K562 (cell line): ENCODE measurements at regions not wholly inside any gene's neighbourhood (a gene's known extent, or its start where the extent isn't known, plus 50 kb on each side); places are given as distances from the start of the nearest gene placed in this dataset.

Source experiments
- ATAC-seq: fragments of 200-7000 bp; cut with Tn5 transposase; 3 replicates; pipeline ENCODE4 v1.9.1; 2020; ENCODE audit warnings: moderate library complexity
- BruUV-seq: library from RNA; stranded (reverse); fragments of 400-500 nt; replicated peaks from 2 replicates; lab custom pipeline; 2021; lab: Mats Ljungman, UMichigan
- CTCF ChIA-PET: fragments of 300-600 bp; formaldehyde crosslinking; extraction: SDS; loops from one replicate; lab custom pipeline; 2021; ENCODE audit warnings: low intra/inter-chr PET ratio; lab: Yijun Ruan, JAX
- POLR2A ChIA-PET: fragments of 300-600, 350-650 bp; sonication (Branson Sonifier 250); formaldehyde crosslinking; extraction: SDS; loops from one replicate; lab custom pipeline; 2021; ENCODE audit warnings: antibody characterized with exemption, inconsistent platforms; lab: Yijun Ruan, JAX
- DNase-seq, 4 experiments: peaks; one replicate each; pipeline versions ENCODE4 v3.0.0 to v3.0.0-alpha.2; 2011 to 2018; ENCODE audit warnings: low spot score in 3 of 4, mixed read lengths in 3 of 4; ENCODE audit errors: extremely low read depth in 1 of 4
- FAIRE-seq: peaks from 2 replicates; lab custom pipeline; 2011; peaks lifted over from hg19 to GRCh38; lab: Jason Lieb, UNC
- H2AFZ ChIP-seq: 2 replicates; pipeline ENCODE4 v1.6.0; 2011; ENCODE audit warnings: low read depth, low read length, control low read depth, inconsistent platforms
- H3K27ac ChIP-seq: fragments of 200-600 bp; 3 replicates; pipeline ENCODE4 v1.8.0; 2011; ENCODE audit warnings: low read depth, mild to moderate bottlenecking, control low read depth, inconsistent platforms, low read length, moderate library complexity, mixed read lengths; ENCODE audit errors: extremely low read depth
- H3K27me3 ChIP-seq, 2 experiments: fragments of 300-600 bp in 1 of 2; 2 replicates in 1 of 2; 3 replicates in 1 of 2; pipeline versions ENCODE4 v1.6.0 to v1.8.0; 2011; ENCODE audit warnings: inconsistent platforms in 2 of 2, low read length in 2 of 2, mild to moderate bottlenecking in 1 of 2, mixed read lengths in 1 of 2, moderate library complexity in 1 of 2; ENCODE audit not compliant: control insufficient read depth in 2 of 2, insufficient read depth in 2 of 2
- H3K36me3 ChIP-seq: fragments of 300-600 bp; 3 replicates; pipeline ENCODE4 v1.8.0; 2011; ENCODE audit warnings: mild to moderate bottlenecking, low read length, inconsistent platforms; ENCODE audit not compliant: control insufficient read depth, insufficient read depth
- H3K4me1 ChIP-seq, 2 experiments: fragments of 200-600 bp in 1 of 2; replicated peaks in 1 of 2; 2 replicates in 1 of 2; 3 replicates in 1 of 2; pipeline versions ENCODE4 v1.5.1 to v1.8.0; 2011; ENCODE audit warnings: inconsistent platforms in 2 of 2, low read length in 2 of 2, mild to moderate bottlenecking in 1 of 2, mixed read lengths in 1 of 2, moderate library complexity in 1 of 2; ENCODE audit not compliant: control insufficient read depth in 2 of 2, insufficient read depth in 2 of 2
- H3K4me2 ChIP-seq: 2 replicates; pipeline ENCODE4 v1.6.1; 2011; ENCODE audit warnings: low read length, control low read depth, inconsistent platforms, mixed read lengths; ENCODE audit not compliant: insufficient read depth
- H3K4me3 ChIP-seq: fragments of 200-600 bp; sonication (generic), shearing (Covaris generic); 2 replicates; pipeline ENCODE4 v1.5.1; 2016; ENCODE audit warnings: control low read depth, inconsistent platforms
- H3K79me2 ChIP-seq: fragments of 200-600 bp; 3 replicates; pipeline ENCODE4 v1.8.0; 2011; ENCODE audit warnings: low read length, inconsistent platforms; ENCODE audit not compliant: control insufficient read depth, insufficient read depth
- H3K9ac ChIP-seq, 2 experiments: 2 replicates each; pipeline versions ENCODE4 v1.6.0 to v1.6.1; 2011; ENCODE audit warnings: low read depth in 2 of 2, low read length in 2 of 2, control low read depth in 1 of 2, inconsistent platforms in 1 of 2, mild to moderate bottlenecking in 1 of 2, mixed read lengths in 1 of 2; ENCODE audit not compliant: insufficient read depth in 1 of 2
- H3K9me1 ChIP-seq: one replicate; pipeline ENCODE4 v1.6.0; 2011; ENCODE audit warnings: inconsistent platforms, mild to moderate bottlenecking, low read length, moderate library complexity; ENCODE audit not compliant: control insufficient read depth, insufficient read depth
- H3K9me3 ChIP-seq: replicated peaks from 2 replicates; pipeline ENCODE4 v1.5.1; 2011; ENCODE audit warnings: low read depth, low read length, inconsistent platforms; ENCODE audit not compliant: control insufficient read depth, insufficient read depth
- H4K20me1 ChIP-seq: replicated peaks from 2 replicates; pipeline ENCODE4 v1.6.1; 2011; ENCODE audit warnings: low read length, inconsistent platforms, mixed read lengths; ENCODE audit not compliant: control insufficient read depth, insufficient read depth
- ARID2 ChIP-seq: fragments of 450-650 bp; IDR thresholded peaks from 2 replicates; pipeline ENCODE4 v1.6.1; 2017; ENCODE audit warnings: antibody characterized with exemption, mild to moderate bottlenecking
- RUNX1 ChIP-seq: sonication (generic); IDR thresholded peaks from 2 replicates; pipeline ENCODE4 v1.6.1; 2016; ENCODE audit warnings: antibody characterized with exemption, low read depth
- SMARCA4 ChIP-seq: fragments of 450-650 bp; IDR thresholded peaks from 2 replicates; pipeline ENCODE4 v1.6.1; 2016
- SMARCA5 ChIP-seq: fragments of 450-650 bp; IDR thresholded peaks from 2 replicates; pipeline ENCODE4 v1.6.1; 2016
- WGBS: fragments of 100-300 bp; shearing (Covaris generic); methylation state at CpG from one replicate; pipeline ENCODE4 v1.1.6; 2016; ENCODE audit warnings: low coverage, mixed read lengths; ENCODE audit not compliant: insufficient coverage; ENCODE audit errors: missing lambda C conversion rate; 5-methylcytosine and 5-hydroxymethylcytosine counted together
- in situ Hi-C: fragments of 300-500 bp; cut with MboI; formaldehyde crosslinking; loops from 4 replicates; pipeline ENCODE4 v1.15.0; 2018; ENCODE audit warnings: inconsistent platforms, mixed read lengths
- intact Hi-C: fragments of 100-400 bp; cut with micrococcal nuclease; formaldehyde crosslinking; loops from 2 replicates; pipeline ENCODE4 v1.14.2; 2022
- TF ChIP-seq, protein P1 (sequence below): sonication (generic); formaldehyde crosslinking; IDR thresholded peaks from 2 replicates; pipeline ENCODE4 v1.8.1; 2022; ENCODE audit warnings: missing genetic modification reagents

DNA sequence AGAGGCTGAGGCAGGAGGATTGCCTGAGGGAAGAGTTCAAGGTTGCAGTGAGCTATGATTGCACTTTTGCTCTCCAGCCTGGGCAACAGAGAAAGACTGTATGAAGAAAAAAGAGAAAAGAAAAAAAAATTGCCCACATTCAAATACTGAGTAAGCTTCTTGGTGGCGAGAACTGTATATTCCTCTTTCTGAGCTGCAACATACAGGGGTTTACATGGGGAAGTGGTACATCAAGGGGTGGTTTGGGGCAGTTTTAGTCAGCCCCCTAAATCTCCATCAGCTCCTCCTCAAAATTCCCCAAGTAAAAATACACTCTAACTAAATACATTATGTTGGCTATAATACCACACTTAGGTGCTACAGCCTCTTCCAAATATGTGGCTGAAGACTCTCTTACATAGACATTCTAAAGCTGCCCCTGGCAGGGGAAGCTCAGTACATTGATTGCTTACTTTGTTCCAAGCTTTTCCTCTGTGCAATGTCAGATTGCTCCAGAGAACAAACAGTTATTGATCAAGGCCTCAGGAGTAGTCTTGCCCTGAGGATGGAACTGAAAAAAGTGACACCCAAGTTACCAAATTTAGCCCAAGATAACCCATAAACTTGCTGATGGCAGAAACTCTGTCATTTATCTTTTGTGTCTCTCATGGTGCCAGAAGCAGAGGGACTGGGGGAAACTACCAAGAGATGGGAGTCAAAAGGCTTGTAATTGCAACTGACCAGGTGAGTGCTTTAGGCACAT, 107.4 kb upstream of the RIPOR2 start:
- no peak overlapping the region for H3K27ac ChIP-seq
- H4K20me1 ChIP-seq, result no peaks in the 10 kb centered on the region
- intact Hi-C loops, result no loop called here
- no peaks in the 10 kb centered on the region for H3K79me2 ChIP-seq
- POLR2A ChIA-PET, result interaction anchor here (0.8 to 1.4 kb wide), 3 partner anchors 11 to 162 kb away, joined by 3 to 4 read pairs (median 3); no protein-coding TSS in a partner anchor
- no peaks in the 10 kb centered on the region for H3K27me3 ChIP-seq
- FAIRE-seq (no peak), ATAC-seq (no peak), DNase-seq (no peak)
- no peaks in the 10 kb centered on the region; a peak in 2 of 5 replicates for H3K4me1 ChIP-seq
- in situ Hi-C loops, result no loop called here
- no peak for TF ChIP-seq SMARCA4
- no peak for TF ChIP-seq ARID2
- WGBS, result 33% methylated on average over 1 of the region's 1 CpG
- H3K9ac ChIP-seq, result no peak overlapping the region
- CTCF ChIA-PET, result no interaction called here
- no peak overlapping the region for H2AFZ ChIP-seq
- H3K36me3 ChIP-seq, result no peaks in the 10 kb centered on the region
- no TSS peak for BruUV-seq
- no peak overlapping the region for H3K4me3 ChIP-seq
- H3K4me2 ChIP-seq, result no peak overlapping the region
- H3K9me3 ChIP-seq, result no peaks in the 10 kb centered on the region
- no peaks in the 10 kb centered on the region for H3K9me1 ChIP-seq

DNA sequence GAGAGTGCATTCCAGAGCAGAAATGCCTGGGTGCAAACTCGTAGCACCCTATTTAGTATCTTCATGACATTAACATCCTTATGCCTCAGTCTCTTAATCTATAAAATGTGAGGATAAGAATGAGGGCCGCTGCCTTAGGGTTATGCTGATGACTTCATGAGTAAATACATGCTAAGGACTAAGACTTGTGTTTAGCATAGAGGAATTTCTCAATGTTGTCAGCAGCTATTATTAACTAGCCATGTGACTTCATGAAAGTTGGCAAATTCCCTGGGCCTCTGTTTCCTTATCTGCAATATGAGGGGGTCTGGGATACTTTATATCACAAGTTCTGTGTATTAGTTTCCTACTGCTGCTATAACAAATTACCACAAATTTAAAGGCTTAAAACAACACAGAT, 108.1 kb upstream of the RIPOR2 start:
- no peaks in the 10 kb centered on the region for H3K27me3 ChIP-seq
- BruUV-seq, result no TSS peak

More for the DNA sequence above, 108.1 kb upstream of the RIPOR2 start:
- in situ Hi-C loops, result no loop called here
- CTCF ChIA-PET, result no interaction called here
- Histone ChIP-seq H4K20me1 (no peaks in the 10 kb centered on the region), H3K4me2 (no peak overlapping the region), H3K4me1 (no peaks in the 10 kb centered on the region; a peak in 2 of 5 replicates), H3K9me1 (no peaks in the 10 kb centered on the region), H3K27ac (no peak overlapping the region), H3K4me3 (no peak overlapping the region), H3K79me2 (no peaks in the 10 kb centered on the region), H3K36me3 (no peaks in the 10 kb centered on the region), H3K9ac (no peak overlapping the region), H2AFZ (no peak overlapping the region), H3K9me3 (no peaks in the 10 kb centered on the region)
- TF ChIP-seq, protein P1, sequence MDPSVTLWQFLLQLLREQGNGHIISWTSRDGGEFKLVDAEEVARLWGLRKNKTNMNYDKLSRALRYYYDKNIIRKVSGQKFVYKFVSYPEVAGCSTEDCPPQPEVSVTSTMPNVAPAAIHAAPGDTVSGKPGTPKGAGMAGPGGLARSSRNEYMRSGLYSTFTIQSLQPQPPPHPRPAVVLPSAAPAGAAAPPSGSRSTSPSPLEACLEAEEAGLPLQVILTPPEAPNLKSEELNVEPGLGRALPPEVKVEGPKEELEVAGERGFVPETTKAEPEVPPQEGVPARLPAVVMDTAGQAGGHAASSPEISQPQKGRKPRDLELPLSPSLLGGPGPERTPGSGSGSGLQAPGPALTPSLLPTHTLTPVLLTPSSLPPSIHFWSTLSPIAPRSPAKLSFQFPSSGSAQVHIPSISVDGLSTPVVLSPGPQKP, result no peak
- TF ChIP-seq RUNX1, result no peak
- TF ChIP-seq SMARCA5, result no peak
- intact Hi-C loops, result no loop called here
- no peak for DNase-seq
- no peak for ATAC-seq
- 3% methylated on average over 2 of the region's 2 CpGs for WGBS
- POLR2A ChIA-PET, result interaction anchor here (0.8 to 1.4 kb wide), 2 partner anchors 10 to 163 kb away, joined by 3 to 4 read pairs; no protein-coding TSS in a partner anchor
- FAIRE-seq, result no peak
